Loucy (cell line): ENCODE measurements at regions not wholly inside any gene's neighbourhood (a gene's known extent, or its start where the extent isn't known, plus 50 kb on each side); places are given as distances from the start of the nearest gene placed in this dataset.

Experiments used
- CTCF ChIP-seq: fragments of 200-600 bp; sonication (generic); conservative IDR thresholded peaks from 2 replicates; pipeline ENCODE4 v1.5.1; 2014; ENCODE audit warnings: mild to moderate bottlenecking, antibody characterized with exemption, low read length
- EZH2phosphoT487 ChIP-seq: fragments of 200-600 bp; IDR thresholded peaks from 2 replicates; pipeline ENCODE4 v1.6.1; 2018; ENCODE audit warnings: antibody characterized with exemption, mild to moderate bottlenecking, moderate library complexity, borderline replicate concordance

- TF ChIP-seq CTCF: no peak
- TF ChIP-seq EZH2phosphoT487: no peak
These were observed 424.5 kb upstream of the CDH11 start for GRCh38 chr16:65546353-65546791.
